GM21619 (cell line): ENCODE measurements at regions not wholly inside any gene's neighbourhood (a gene's known extent, or its start where the extent isn't known, plus 50 kb on each side); places are given as distances from the start of the nearest gene placed in this dataset.
A peak's percentile ranks its signal among the peaks of the same experiment; 100 is the strongest.
"Not testable (repeated sequence)": the region's sequence is repeated elsewhere in the genome, so short reads cannot be mapped to it uniquely, and the experiment has no call there.

Experiments used
- ATAC-seq: cut with Tn5 transposase; IDR thresholded peaks from one replicate; pipeline ENCODE4 v1.9.1; 2021; ENCODE audit not compliant: unreplicated experiment

DNA sequence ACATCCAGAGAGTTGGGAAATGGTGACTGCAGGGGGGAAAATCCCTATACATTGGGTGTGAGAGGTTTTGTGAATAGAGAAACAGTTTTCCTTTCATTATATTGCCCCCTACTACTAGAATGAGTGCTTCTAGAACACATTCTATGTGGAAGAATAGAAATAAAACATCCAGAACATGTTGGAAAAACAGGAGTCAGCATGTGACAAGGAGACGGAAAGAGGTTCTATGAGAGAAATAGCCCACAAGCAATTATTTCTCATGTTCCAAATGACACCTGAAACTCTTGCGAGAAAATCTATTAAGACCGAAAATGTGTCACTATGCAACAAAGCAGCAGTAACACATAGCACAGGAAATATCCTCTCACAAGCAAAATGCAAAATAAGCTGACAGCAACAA, 202.7 kb upstream of the SPOPL start:
- ATAC-seq, result peak; percentile 64

DNA sequence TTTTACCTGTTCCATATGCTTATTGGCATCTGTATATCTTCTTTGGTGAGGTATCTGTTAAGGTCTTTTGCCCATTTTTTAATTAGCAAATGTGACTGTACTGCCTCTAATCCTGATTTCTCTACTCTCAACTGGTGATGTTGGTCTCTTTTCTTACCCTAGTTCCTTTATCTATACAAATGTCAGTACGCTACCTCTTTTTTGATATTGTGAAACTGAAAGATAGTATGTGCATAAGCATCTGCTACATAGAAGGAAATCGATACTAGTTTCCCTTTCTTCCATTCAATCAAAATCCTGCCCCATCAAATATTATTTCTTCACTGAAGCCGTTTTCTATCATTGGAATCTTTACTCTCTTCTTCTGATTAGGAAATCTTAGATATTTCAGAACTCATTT, 194.9 kb upstream of the SPOPL start:
- peak; percentile 76 for ATAC-seq

GRCh38 chr2:138307099-138307498, 194.5 kb upstream of the SPOPL start:
- ATAC-seq, result no peak

GRCh38 chr2:138309760-138310159, 191.8 kb upstream of the SPOPL start:
- no peak for ATAC-seq

- no peak for ATAC-seq
Measured at GRCh38 chr2:138312061-138312460, 189.5 kb upstream of the SPOPL start.

GRCh38 chr2:138315619-138316018, 186.0 kb upstream of the SPOPL start:
- ATAC-seq, result not testable (repeated sequence)

GRCh38 chr2:138319616-138320015, 182.0 kb upstream of the SPOPL start:
- no peak for ATAC-seq

GRCh38 chr2:138321458-138321857, 180.1 kb upstream of the SPOPL start:
- no peak for ATAC-seq

DNA sequence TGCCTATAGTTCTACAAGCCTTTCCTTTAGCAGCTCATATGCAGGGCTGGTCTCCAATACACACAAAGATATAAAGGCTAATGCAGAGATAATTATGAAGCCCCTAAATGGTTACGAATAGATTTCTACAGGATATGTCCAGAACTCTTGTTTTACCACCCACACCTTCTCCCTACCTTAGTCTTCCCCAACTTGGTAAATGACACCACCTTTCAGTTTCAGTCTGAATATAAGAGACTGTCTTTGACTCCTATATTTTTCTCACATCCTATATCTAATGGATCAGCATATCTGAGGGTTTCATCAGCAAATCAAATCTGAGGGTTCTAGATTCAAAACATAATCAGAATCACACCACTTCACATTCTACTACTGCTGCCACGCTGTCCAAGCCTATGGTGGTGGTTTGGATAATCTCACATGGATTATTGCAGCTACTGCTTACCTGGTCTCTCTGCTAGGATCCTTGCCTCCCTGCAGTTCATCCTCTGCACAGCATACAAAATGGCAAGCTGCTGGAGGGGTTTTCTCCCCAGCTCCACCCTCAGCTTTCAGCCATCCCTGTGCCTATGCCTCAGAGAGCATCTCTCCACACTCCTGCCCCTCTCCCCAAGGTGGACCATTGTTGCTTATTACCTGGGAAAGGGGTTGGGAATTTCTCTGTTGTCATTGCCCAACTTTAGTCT, 178.0 kb upstream of the SPOPL start:
- no peak for ATAC-seq

- ATAC-seq, result no peak
Measured at GRCh38 chr2:138324068-138324771, 177.3 kb upstream of the SPOPL start.

DNA sequence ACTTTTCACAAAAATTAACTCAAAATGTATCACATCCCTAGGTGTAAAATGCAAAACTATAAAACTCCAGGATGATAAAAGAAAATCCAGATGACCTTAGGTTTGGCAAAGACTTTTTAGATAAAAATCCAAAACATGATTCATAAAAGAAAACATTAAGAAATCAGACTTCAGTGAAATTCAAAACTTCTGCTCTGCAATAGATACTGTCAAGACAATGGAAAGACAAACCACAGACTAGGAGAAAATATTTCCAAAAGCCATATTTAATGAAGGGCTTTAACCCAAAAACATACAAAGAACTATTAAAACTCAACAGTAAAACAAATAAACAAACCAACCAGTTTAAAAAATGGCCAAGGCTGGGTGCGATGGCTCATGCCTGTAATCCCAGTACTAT, 173.6 kb upstream of the SPOPL start:
- ATAC-seq, result no peak

DNA sequence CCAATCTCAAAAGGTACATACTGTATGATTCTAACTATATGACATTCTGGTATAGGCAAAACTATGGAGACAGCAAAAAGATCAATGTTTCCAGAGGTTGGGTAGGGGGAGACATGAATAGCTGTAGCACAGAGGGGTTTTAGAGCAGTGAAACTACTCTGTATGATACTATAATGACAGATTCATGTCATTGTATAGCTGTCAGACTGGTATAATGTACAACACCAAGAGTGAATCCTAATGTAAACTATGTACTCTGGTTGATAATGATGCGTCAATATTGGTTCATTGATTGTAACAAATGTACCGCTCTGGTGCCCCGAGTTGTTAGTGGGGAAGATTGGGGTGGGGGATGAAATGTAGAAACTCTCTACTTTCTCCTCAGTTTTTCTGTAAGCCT, 172.4 kb upstream of the SPOPL start:
- ATAC-seq, result no peak

DNA sequence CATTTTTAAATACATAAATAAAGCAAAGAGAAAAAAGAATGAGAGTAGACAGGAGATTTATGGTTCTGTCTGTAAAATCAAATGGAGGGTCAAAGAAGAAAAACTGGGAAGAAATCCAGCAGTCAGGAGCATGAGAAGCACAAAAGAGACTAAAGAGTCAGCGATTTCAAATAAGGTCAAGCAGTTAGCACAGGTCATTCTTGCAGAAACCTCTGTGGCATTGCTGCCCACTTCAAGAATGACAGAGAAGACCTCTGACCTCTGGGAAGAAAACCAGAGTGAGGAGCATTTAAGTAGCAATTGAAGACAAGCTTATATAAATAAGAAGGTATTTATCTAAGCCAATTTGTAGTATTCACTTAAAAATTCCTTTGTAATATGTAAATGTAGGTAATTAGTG, 172.0 kb upstream of the SPOPL start:
- no peak for ATAC-seq

DNA sequence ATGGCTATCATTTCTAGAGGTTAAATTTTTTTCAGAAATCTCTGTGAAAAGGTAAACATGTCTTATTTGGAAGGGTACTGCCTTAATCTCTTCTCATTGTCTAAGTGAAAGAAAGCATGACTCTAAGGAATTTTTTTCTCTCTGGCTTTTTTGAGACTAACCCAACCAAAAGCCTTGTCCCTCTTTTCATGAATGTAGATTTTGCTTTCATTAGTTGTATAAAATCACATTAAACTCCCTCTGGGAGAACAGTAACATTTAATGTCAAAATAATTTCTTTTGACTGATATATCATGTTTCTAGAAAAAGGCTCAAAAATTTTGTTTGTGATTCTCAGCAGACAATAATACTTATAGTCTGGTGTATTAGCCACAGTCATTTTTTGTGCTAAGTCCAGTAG, 168.4 kb upstream of the SPOPL start:
- ATAC-seq, result no peak

- ATAC-seq, result no peak
Measured at GRCh38 chr2:138333677-138334076, 167.9 kb upstream of the SPOPL start.

- no peak for ATAC-seq
Measured at GRCh38 chr2:138334323-138334722, 167.2 kb upstream of the SPOPL start.

DNA sequence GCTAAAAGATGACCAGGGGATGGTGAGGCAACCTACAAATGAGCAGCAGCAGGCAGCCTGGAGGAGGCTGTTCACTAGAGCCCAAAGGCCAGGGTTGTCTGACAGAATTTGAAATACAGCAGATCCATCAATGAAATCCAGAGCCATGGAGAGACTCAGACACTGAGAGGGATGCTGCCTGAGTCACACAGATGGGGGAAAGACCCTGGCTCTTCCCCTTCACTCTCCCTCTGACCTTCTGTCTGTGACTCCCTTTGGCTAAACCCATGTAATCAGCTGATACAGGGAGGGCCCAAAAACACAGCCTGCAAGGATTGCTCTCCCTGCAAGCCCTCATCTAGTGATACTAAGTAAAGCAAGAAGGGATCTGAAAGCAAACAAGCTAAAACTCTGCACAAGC, 166.5 kb upstream of the SPOPL start:
- no peak for ATAC-seq

DNA sequence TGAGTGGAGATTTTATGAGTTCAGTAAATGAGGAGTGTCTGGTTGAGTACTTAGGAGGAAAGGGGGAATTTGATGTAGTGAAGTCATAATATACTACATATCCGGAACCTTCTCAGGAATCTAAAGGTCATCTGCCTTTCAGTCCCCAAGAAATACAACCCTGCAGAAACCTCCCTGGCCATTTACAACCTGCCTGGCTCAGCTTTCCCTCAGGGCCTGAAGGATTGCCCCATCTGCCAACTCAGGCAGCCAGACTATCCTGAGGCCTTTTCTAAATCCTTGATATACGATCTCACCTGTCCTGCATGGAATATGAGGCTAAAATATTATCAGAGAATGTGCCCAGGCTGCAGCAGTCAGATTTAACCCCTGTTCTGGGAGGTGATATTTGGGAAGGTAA, 165.4 kb upstream of the SPOPL start:
- ATAC-seq, result no peak

DNA sequence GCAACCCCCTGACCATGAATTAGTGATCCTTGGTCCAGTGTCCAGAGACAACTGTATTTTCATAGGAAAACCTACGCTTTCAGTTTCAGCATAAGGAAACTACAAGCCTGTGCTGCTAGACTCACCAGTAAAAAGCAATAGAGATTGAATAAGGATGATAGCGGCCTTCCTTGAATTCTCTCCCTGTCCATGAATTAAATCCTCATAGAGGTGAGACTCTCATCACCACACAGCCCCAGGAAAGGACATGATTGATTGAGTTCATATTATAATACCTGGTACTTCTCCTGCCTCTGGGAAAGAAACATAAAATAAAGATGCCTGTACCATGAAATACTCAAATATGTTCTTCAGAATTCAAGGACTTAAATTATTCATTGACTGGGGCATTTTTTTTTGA, 146.3 kb upstream of the SPOPL start:
- no peak for ATAC-seq

DNA sequence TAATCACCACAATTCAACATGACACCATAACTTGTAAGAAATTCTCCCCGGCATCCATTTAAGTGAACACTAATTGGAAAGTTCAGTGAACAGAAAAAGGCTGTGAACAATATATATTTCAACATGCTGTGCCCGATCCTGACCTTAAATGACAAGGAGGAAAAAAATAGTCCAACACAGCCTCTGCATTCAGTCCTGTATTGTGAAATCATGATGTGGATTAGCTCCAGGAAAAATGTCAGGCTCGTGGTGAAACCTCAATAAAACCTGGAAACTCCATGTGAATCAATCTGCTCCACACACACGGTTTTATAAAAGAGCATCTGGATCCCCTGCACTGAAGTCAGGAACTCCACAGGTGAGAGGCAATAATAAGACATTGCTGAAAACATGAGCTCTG, 145.4 kb upstream of the SPOPL start:
- ATAC-seq, result no peak

DNA sequence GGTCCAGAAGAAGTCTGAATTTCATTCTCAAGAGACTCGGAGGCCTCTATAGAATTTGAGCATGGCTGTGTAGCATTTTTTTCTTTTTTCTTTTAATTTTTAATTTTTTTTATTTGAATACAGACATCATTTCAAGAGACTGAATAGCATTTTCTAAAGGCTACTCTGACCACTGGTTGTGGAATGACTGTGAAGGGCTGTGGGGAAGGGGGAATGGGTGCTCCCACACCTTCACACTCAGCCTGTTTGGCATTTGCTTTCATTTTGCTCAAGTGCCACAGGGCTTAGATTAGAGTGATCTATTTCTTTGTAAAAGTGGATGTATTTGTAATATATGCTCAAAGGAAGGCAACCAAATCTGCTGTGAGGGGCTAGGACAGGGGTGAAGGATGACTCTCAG, 142.0 kb upstream of the SPOPL start:
- peak; percentile 83 for ATAC-seq

DNA sequence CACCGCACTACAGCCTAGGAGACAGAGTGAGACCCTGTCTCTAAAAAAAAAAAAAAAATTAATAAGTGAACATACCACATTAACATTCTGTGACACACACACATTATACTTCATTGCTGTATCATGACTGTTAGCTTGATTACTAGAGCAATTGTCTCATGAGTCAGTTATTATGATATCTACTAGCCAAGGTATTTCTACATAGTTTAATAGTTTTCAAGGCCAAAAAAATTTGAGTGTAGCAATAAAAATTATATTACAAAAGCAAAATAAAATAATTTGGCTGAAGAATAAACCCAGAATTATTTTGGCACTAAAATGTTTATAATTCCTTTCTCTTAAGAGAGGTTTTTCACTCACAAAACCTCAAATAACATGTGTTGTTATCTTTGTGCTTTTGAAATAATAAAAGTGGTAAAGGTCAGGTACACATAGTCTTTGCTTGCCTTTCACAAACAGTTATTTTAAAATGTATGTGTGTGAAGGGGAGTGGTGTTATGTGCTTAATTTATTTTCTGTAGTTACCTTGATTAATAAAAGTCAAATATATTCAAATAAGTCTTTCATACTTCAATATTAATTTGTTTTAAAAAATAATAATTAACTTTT, 136.9 kb upstream of the SPOPL start:
- ATAC-seq, result no peak
